ENCODE measurements at regions not wholly inside any gene's neighbourhood (a gene's known extent, or its start where the extent isn't known, plus 50 kb on each side); places are given as distances from the start of the nearest gene placed in this dataset.
"Not testable (repeated sequence)": the region's sequence is repeated elsewhere in the genome, so short reads cannot be mapped to it uniquely, and the experiment has no call there.

DNA sequence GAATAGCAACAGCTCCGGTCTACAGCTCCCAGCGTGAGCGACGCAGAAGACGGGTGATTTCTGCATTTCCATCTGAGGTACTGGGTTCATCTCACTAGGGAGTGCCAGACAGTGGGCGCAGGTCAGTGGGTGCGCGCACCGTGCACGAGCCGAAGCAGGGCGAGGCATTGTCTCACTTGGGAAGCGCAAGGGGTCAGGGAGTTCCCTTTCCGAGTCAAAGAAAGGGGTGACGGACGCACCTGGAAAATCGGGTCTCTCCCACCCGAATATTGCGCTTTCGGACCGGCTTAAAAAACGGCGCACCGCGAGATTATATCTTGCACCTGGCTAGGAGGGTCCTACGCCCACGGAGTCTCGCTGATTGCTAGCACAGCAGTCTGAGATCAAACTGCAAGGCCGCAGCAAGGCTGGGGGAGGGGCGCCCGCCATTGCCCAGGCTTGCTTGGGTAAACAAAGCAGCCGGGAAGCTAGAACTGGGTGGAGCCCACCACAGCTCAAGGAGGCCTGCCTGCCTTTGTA, 442.3 kb upstream of the NFIA start:
- not testable (repeated sequence) for DNase-seq

DNA sequence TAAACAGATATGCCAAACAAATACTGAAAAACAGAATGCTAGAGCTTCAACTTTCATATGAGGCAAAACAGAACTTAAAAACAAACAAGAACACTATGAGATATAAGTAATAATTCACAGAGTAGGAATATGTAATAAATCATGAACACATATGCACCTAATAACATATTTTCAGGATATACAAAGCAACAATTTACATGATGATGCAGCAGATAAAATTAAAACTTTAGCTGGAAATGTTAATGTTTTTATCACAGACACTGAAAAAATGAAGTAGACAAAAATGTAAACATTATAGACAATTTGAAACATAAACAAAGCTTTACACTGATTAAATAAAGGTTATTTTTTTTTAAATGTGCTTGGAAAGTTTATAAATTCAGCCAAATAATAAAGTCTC, 443.1 kb upstream of the NFIA start:
- no peak for DNase-seq

DNA sequence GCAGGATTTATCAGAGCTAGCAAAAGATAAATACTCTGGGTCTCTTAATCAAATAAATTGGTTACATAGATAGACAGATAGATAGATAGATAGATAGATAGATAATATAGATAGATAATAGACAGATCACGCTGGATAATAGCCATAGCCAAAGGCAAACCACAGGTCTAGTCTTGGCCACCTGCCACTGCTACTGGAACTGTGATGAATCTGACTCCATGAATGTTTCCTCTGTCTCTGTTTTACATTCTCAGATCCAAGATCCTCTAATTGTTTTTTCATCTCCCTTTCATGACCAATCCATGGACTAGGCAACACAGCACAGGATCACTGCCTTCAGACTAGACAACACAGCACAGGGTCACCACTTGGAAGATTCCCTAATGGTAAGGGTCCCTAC, 444.7 kb upstream of the NFIA start:
- no peak for DNase-seq

DNA sequence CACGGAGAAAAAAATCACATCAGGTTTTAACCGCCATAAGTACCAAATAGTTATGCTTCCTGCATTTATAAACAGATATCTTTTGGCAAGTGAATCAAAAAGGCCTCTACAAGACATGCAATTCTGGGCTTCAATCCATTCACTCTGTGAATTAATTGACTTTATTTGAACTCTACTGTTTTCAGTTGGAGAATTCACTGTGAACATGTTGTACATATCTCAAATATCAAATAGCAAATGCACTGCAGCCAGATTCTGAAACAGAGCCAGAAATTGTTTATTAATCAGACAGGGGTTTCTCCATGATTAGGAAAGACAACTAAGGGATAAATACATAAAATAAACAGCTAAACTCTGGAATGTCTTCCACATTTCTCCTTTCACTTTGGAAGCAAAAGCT, 445.4 kb upstream of the NFIA start:
- peak; percentile 43 for DNase-seq

DNA sequence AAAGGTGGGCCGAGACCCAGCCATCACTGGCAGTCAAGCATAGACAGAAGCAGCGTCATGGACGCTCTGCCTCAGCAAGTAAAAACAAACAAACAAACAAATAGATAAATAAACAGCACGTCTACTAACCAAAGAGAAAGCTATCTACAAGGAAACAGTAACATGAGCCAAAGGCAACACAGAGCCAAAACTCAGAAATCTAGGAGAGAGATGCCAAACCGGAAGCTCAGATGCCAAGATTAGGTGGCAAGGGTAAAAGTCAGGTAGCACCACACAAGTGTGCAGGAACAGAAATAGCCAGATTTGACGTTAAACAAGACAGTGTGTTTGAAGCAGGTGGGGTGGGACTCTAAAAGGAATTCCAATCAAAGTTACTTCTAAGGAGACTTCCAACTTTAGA, 448.3 kb upstream of the NFIA start:
- no peak for DNase-seq

- no peak for DNase-seq
Measured at GRCh38 chr1:60622486-60622885, 459.9 kb upstream of the NFIA start.

GRCh38 chr1:60621368-60621851, 461.0 kb upstream of the NFIA start:
- peak; percentile 45 for DNase-seq

DNA sequence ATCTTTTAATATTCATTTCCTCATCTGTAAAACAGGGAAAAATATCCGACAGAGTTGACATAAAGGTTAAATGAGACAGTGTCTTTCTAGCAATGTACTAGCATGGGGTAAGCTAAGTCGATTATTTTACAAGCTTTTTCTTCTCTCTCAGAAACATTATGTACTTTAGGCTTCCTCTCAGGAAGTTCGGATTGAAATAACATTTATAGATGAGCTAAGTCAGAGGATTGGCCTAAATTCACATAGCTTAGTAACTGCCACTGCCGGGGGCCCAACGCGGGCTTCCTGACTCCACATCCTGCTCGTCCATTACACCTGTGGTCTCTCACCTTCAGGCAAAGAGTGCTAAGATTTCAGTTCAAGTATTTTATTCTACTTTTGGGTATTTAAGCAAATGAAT, 462.3 kb upstream of the NFIA start:
- DNase-seq: peak; percentile 20

DNA sequence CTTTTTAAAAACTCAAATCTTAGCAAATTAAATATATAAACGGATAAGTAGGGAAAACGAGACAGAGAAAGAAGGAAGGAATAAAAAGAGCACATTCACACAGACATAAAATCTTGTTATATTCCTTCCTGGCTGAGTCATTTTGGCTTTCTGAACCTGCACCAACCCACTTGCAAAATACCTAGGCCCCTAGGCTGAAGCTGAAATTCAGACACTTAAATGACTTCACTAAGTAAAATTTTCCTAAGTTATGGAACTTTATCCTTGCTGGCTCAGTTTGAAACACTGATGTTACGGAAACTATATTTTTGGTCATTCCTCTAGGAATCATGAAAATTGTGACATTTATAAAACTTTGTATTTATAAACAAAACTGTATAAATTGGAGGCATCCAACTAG, 462.8 kb upstream of the NFIA start:
- DNase-seq: no peak

GRCh38 chr1:60615666-60616065, 466.7 kb upstream of the NFIA start:
- no peak for DNase-seq

DNA sequence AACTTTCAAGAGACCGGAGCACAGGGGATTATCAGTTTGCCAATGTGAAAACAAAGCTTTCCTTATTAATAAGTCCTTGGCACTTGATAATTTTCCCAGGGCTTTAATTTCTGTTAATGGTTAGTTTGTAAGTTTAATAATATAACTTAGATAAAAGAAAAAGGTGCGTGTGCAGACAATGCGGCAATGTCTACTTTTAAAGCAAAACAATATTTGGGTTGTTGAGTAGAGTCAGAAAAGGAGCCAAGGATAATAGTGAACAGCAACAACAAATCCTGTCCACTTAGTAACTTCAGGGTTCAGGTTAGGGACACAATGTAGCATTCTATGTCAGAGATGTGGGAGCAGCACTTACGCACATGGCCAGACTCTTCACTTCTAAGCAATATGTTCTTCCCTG, 469.6 kb upstream of the NFIA start:
- DNase-seq: no peak

DNA sequence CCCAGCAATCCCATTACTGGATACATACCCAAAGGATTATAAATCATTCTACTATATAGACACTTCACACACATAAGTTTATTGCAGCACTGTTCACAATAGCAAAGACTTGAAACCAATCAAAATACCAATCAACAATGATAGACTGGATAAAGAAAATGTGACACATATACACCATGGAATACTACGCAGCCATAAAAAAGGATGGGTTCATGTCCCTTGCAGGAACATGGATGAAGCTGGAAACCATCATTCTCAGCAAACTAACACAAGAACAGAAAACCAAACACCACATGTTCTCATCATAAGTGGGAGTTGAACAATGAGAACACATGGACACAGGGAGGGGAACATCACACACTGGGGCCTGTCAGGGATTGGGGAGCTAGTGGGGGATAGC, 475.4 kb upstream of the NFIA start:
- not testable (repeated sequence) for DNase-seq

DNA sequence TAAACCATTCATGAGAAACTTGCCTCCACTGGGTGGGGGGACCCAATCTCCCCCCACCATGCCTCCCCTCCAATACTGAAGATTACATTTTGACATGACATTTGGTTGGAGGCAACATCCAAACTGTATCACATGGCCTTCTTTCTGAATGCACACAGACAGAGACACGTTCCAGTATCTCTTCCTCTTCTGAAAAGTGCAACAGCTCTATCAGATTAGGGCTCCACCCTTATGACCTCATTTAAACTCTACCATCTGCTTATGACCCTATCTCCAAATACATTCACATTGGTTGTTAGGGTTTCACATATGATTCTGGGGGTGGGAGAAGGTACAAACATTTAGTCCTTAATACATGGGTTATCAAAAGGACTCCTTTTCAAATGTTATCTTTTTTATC, 481.8 kb upstream of the NFIA start:
- DNase-seq: no peak

DNA sequence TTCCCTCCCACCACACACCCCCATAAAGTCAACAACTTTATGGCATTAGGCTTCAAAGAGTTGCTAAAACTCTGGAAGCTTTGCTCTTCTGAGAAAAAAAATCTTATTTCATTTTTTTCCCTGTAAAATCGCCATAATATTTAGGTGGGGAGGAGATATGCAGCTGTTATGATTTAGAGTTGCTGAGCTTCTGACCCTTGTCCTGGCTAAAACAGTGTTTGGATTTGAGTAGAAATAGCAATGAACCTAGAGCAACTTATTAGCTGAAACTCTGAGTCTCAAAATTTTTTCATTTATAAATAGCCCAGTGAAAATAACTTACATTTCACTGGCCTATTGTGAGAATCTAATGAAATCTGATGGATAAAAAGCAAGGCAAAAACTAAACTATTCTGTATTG, 482.8 kb upstream of the NFIA start:
- no peak for DNase-seq

DNA sequence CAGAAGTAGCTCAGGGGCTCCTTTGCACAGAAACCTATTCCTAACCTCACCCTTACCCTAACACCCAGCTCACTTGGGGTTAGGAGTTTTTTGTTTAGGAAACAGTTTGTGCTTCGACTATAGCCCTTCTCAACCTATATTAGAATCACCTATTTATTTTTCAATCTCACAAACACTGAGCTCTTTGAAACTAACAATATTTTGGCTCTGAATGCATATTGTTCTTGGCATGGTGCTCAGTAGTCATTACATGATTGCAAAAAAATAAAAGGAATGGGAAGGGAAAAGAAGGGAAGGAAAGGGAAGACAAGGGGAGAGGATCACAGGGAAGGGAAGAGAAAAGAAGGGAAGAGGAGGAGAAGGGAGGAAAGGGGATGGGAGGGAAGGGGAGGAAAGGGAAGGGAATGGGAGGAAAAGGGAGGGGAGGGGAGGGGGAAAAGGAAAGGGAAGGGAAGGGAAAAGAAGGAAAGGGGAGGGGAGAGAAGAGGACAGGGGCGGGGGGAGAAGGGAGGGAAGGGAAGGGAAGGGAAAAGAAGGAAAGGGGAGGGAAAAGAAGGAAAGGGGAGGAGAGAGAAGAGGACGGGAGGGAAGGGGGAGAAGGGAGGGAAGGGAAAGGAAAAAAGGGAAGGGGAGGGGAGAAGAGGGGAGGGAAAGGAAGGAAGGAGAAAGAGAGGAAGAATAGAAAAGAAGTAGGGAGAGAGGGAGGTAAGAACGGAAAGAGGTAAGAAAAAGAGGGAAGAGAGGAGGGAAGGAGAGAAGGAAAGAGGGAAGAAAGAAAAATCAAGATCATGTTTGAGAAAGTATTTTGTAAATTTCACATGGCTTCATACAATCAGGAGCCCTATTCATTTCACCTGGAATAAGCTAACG, 484.1 kb upstream of the NFIA start:
- DNase-seq: no peak

- DNase-seq: no peak
Measured at GRCh38 chr1:60596791-60597750, 485.3 kb upstream of the NFIA start.

DNA sequence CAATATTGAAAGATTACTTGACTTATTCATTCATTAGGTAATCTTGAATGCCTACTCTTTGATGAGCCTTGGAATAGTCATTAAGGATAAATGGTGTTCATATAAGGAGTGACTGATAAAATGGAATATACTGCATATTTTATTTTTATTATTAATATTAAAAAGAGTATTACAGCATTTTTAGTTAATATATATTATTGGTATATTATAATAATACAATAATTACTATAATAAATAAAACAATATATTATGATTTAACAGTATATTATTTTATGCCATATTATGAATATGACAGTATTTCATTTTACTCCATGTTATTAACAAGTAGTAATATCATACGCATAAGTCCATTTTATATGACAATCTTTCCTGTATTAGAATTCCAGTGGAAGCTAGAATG, 490.8 kb upstream of the NFIA start:
- DNase-seq: no peak

- peak; percentile 77 for DNase-seq
Measured at GRCh38 chr1:60589916-60590315, 492.4 kb upstream of the NFIA start.

GRCh38 chr1:60589046-60589748, 493.2 kb upstream of the NFIA start:
- peak; percentile 22 for DNase-seq

DNA sequence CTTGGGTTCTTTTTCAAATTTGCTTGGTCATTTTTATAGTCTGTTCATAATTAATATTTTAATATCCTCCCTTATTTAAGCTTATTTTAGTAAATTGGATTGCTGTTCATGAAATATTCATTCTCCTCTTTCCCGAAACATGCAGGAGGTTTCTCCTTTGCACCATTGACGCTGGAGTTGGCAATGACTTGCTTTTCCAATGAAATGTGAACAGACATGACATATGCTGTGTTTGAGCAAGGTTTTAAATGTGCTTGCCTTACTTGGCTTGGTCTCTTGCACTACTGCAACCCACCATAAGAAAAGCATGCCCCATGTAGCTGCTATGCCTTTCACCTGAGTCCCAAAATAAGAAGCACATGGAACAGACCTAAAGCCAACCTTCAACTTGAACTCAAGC, 498.0 kb upstream of the NFIA start:
- no peak for DNase-seq

- DNase-seq: no peak
Measured at GRCh38 chr1:60583696-60584095, 498.7 kb upstream of the NFIA start.
